GM12878 (cell line): ENCODE measurements at regions not wholly inside any gene's neighbourhood (a gene's known extent, or its start where the extent isn't known, plus 50 kb on each side); places are given as distances from the start of the nearest gene placed in this dataset.

Experiments
- ATAC-seq: fragments of 200-7000 bp; cut with Tn5 transposase; 3 replicates; pipeline ENCODE4 v1.9.1; 2020; ENCODE audit warnings: mild to moderate bottlenecking, moderate library complexity
- BruUV-seq: library from RNA; stranded (reverse); fragments of 400-500 nt; replicated peaks from 2 replicates; lab custom pipeline; 2021; lab: Mats Ljungman, UMichigan
- CTCF ChIA-PET: fragments of 300-600 bp; sonication (Branson Sonifier 250); formaldehyde crosslinking; extraction: SDS; loops from one replicate; lab custom pipeline; 2021; ENCODE audit warnings: inconsistent platforms; lab: Yijun Ruan, JAX
- POLR2A ChIA-PET: fragments of 350-600 bp; formaldehyde crosslinking; extraction: SDS; loops from one replicate; lab custom pipeline; 2021; ENCODE audit warnings: inconsistent platforms; lab: Charles Lee
- RAD21 ChIA-PET: fragments of 300-600 bp; sonication (Branson Sonifier 250); formaldehyde crosslinking; loops from one replicate; lab custom pipeline; 2023; ENCODE audit warnings: antibody characterized with exemption; ENCODE audit not compliant: unreplicated experiment; lab: Charles Lee
- SMC1A ChIA-PET: fragments of 300-600 bp; sonication (Branson Sonifier 250); formaldehyde crosslinking; loops from one replicate; lab custom pipeline; 2023; ENCODE audit not compliant: unreplicated experiment, uncharacterized antibody; lab: Charles Lee
- DNase-seq: peaks from one replicate; pipeline ENCODE4 v3.0.0-alpha.2; 2011; ENCODE audit warnings: low read depth, low spot score
- FAIRE-seq: peaks from 3 replicates; lab custom pipeline; 2011; peaks lifted over from hg19 to GRCh38; lab: Jason Lieb, UNC
- H2AFZ ChIP-seq: 2 replicates; pipeline ENCODE4 v1.6.0; 2011; ENCODE audit warnings: low read depth, low read length, control low read depth; ENCODE audit not compliant: control insufficient read depth
- H3K27ac ChIP-seq: 2 replicates; pipeline ENCODE4 v1.5.1; 2011; ENCODE audit warnings: control low read depth; ENCODE audit not compliant: control insufficient read depth, insufficient read depth
- H3K27me3 ChIP-seq, 2 experiments: replicated peaks in 1 of 2; 2 replicates each; pipeline versions ENCODE4 v1.6.0 to v1.6.1; 2011; ENCODE audit warnings: low read length in 1 of 2; ENCODE audit not compliant: control insufficient read depth in 2 of 2, insufficient read depth in 2 of 2
- H3K36me3 ChIP-seq, 2 experiments: 2 replicates each; pipeline ENCODE4 v1.5.1; 2011; ENCODE audit warnings: low read length in 1 of 2; ENCODE audit not compliant: control insufficient read depth in 2 of 2, insufficient read depth in 2 of 2
- H3K4me1 ChIP-seq: 2 replicates; pipeline ENCODE4 v1.6.1; 2011; ENCODE audit warnings: mild to moderate bottlenecking, low read length, moderate library complexity, mixed read lengths; ENCODE audit not compliant: control insufficient read depth, insufficient read depth
- H3K4me2 ChIP-seq: 2 replicates; pipeline ENCODE4 v1.6.0; 2011; ENCODE audit warnings: control low read depth; ENCODE audit not compliant: control insufficient read depth, insufficient read depth
- H3K4me3 ChIP-seq: fragments of 200-600 bp; sonication (generic); 2 replicates; pipeline ENCODE4 v1.5.1; 2016
- H3K79me2 ChIP-seq: 2 replicates; pipeline ENCODE4 v1.6.0; 2011; ENCODE audit warnings: low read length; ENCODE audit not compliant: control insufficient read depth, insufficient read depth
- H3K9ac ChIP-seq: 2 replicates; pipeline ENCODE4 v1.8.0; 2011; ENCODE audit warnings: low read length, control low read depth, mixed read lengths; ENCODE audit not compliant: control insufficient read depth, insufficient read depth
- H3K9me3 ChIP-seq: replicated peaks from 3 replicates; pipeline ENCODE4 v1.5.1; 2011; ENCODE audit warnings: mild to moderate bottlenecking, low read length; ENCODE audit not compliant: control insufficient read depth, insufficient read depth
- H4K20me1 ChIP-seq: 2 replicates; pipeline ENCODE4 v1.6.0; 2011; ENCODE audit not compliant: control insufficient read depth, insufficient read depth
- RCOR1 ChIP-seq: conservative IDR thresholded peaks from 2 replicates; pipeline ENCODE4 v1.6.1; 2012; ENCODE audit warnings: low read depth, low read length, improper control_type of control experiment
- REST ChIP-seq: IDR thresholded peaks from 2 replicates; pipeline ENCODE4 v1.6.1; 2012; ENCODE audit warnings: mild to moderate bottlenecking, low read depth, low read length
- ZBTB11 ChIP-seq: fragments of 450-650 bp; formaldehyde crosslinking; IDR thresholded peaks from 2 replicates; pipeline ENCODE4 v1.5.0; 2022; ENCODE audit warnings: mild to moderate bottlenecking, missing genetic modification characterization
- ZNF207 ChIP-seq: fragments of 450-650 bp; IDR thresholded peaks from 2 replicates; pipeline ENCODE4 v1.6.1; 2014; ENCODE audit warnings: antibody characterized with exemption, mild to moderate bottlenecking, borderline replicate concordance
- WGBS: methylation state at CpG from one replicate; pipeline ENCODE4 v1.1.6; 2016; ENCODE audit warnings: low lambda C conversion rate; ENCODE audit not compliant: insufficient replicate concordance, insufficient coverage; ENCODE audit errors: missing lambda C conversion rate; 5-methylcytosine and 5-hydroxymethylcytosine counted together
- in situ Hi-C: fragments of 300-500 bp; cut with MboI; formaldehyde crosslinking; loops from 9 replicates; pipeline ENCODE4 v1.14.3; 2018; ENCODE audit warnings: mixed read lengths
- intact Hi-C: fragments of 100-400 bp; cut with micrococcal nuclease; formaldehyde crosslinking; loops from one replicate; pipeline ENCODE4 v1.14.2; 2022; ENCODE audit not compliant: unreplicated experiment

GRCh38 chr13:110812869-110813645, 99.6 kb downstream of the ING1 start:
- CTCF ChIA-PET = interaction anchor here (1.0 kb wide), 1 partner anchor 220 kb away, joined by 3 read pairs; no protein-coding TSS in a partner anchor
- FAIRE-seq (no peak), DNase-seq (no peak), ATAC-seq (no peak)
- H3K27me3 ChIP-seq = no peaks in the 10 kb centered on the region
- no peaks in the 10 kb centered on the region for H3K36me3 ChIP-seq
- POLR2A ChIA-PET = no interaction called here
- no peaks in the 10 kb centered on the region for H3K9me3 ChIP-seq
- RAD21 ChIA-PET = interaction anchor here (0.9 kb wide), 1 partner anchor 357 kb away, joined by 3 read pairs; no protein-coding TSS in a partner anchor
- no peak overlapping the region for H3K27ac ChIP-seq
- H4K20me1 ChIP-seq = no peaks in the 10 kb centered on the region
- 0 out of 2 replicates have a peak, but pooled peaks cover 5% of the 10 kb centered on the region for H3K4me1 ChIP-seq
- H3K79me2 ChIP-seq = no peaks in the 10 kb centered on the region
- SMC1A ChIA-PET = interaction anchor here (1.1 kb wide), 1 partner anchor 167 kb away, joined by 3 read pairs; no protein-coding TSS in a partner anchor
- H3K4me2 ChIP-seq = no peak overlapping the region
- TF ChIP-seq RCOR1 = no peak
- in situ Hi-C loops (loop anchor here (10.0 kb wide), 1 partner anchor 588 kb away; no protein-coding TSS in a partner anchor), intact Hi-C loops (no loop called here)
- no peak overlapping the region for H3K9ac ChIP-seq
- no TSS peak for BruUV-seq
- no peak overlapping the region for H3K4me3 ChIP-seq
- 90% methylated on average over 40 of the region's 84 CpGs for WGBS
- no peak overlapping the region for H2AFZ ChIP-seq

- CTCF ChIA-PET = interaction anchor here (0.7 to 2.1 kb wide), 2 partner anchors 14 to 97 kb away, joined by 3 to 6 read pairs; no protein-coding TSS in a partner anchor
- Histone ChIP-seq H3K4me3 (no peak overlapping the region), H3K4me1 (0 out of 2 replicates have a peak, but pooled peaks cover 5% of the 10 kb centered on the region), H3K79me2 (no peaks in the 10 kb centered on the region), H4K20me1 (no peaks in the 10 kb centered on the region), H3K27me3 (no peaks in the 10 kb centered on the region), H3K9me3 (no peaks in the 10 kb centered on the region), H3K9ac (no peak overlapping the region), H3K4me2 (no peak overlapping the region), H3K36me3 (no peaks in the 10 kb centered on the region), H3K27ac (no peak overlapping the region), H2AFZ (no peak overlapping the region)
- in situ Hi-C loops (loop anchor here (10.0 kb wide), 1 partner anchor 589 kb away; no protein-coding TSS in a partner anchor), intact Hi-C loops (no loop called here)
- no peak for ATAC-seq
- SMC1A ChIA-PET = no interaction called here
- BruUV-seq = no TSS peak
- POLR2A ChIA-PET = no interaction called here
- no peak for FAIRE-seq
- WGBS = 86% methylated on average over 36 of the region's 39 CpGs
- no peak for DNase-seq
- RAD21 ChIA-PET = interaction anchor here (1.3 kb wide), 1 partner anchor 11 kb away, joined by 3 read pairs; no protein-coding TSS in a partner anchor
- no peak for TF ChIP-seq ZBTB11 (CRISPR knock-in tag)
- TF ChIP-seq RCOR1 = no peak
- no peak for TF ChIP-seq ZNF207
- TF ChIP-seq REST = no peak
Observed at GRCh38 chr13:110813646-110814624, 100.4 kb downstream of the ING1 start.
